SJCRH30 (cell line): ENCODE measurements at regions not wholly inside any gene's neighbourhood (a gene's known extent, or its start where the extent isn't known, plus 50 kb on each side); places are given as distances from the start of the nearest gene placed in this dataset.

Experiments
- DNase-seq, 2 experiments: peaks; one replicate each; pipeline ENCODE4 v3.0.0-alpha.2; 2015 to 2020
- H3K27ac ChIP-seq: fragments of 250-450 bp; sonication (Bioruptor Pico); 2 replicates; pipeline ENCODE4 v1.5.1; 2020; ENCODE audit warnings: mild to moderate bottlenecking, moderate library complexity
- H3K27me3 ChIP-seq: fragments of 250-450 bp; sonication (Bioruptor Pico); 2 replicates; pipeline ENCODE4 v1.5.1; 2020; ENCODE audit warnings: mild to moderate bottlenecking, moderate library complexity
- H3K36me3 ChIP-seq: fragments of 250-450 bp; sonication (Bioruptor Pico); 2 replicates; pipeline ENCODE4 v1.5.1; 2020; ENCODE audit warnings: mild to moderate bottlenecking, moderate library complexity
- H3K4me1 ChIP-seq: fragments of 250-450 bp; sonication (Bioruptor Pico); 2 replicates; pipeline ENCODE4 v1.5.1; 2020; ENCODE audit warnings: mild to moderate bottlenecking, moderate library complexity
- H3K4me3 ChIP-seq: fragments of 250-450 bp; sonication (Bioruptor Pico); 2 replicates; pipeline ENCODE4 v1.5.1; 2020; ENCODE audit warnings: mild to moderate bottlenecking, moderate library complexity
- H3K9me3 ChIP-seq: fragments of 250-450 bp; sonication (Bioruptor Pico); replicated peaks from 2 replicates; pipeline ENCODE4 v1.5.1; 2020; ENCODE audit warnings: mild to moderate bottlenecking, moderate library complexity

DNA sequence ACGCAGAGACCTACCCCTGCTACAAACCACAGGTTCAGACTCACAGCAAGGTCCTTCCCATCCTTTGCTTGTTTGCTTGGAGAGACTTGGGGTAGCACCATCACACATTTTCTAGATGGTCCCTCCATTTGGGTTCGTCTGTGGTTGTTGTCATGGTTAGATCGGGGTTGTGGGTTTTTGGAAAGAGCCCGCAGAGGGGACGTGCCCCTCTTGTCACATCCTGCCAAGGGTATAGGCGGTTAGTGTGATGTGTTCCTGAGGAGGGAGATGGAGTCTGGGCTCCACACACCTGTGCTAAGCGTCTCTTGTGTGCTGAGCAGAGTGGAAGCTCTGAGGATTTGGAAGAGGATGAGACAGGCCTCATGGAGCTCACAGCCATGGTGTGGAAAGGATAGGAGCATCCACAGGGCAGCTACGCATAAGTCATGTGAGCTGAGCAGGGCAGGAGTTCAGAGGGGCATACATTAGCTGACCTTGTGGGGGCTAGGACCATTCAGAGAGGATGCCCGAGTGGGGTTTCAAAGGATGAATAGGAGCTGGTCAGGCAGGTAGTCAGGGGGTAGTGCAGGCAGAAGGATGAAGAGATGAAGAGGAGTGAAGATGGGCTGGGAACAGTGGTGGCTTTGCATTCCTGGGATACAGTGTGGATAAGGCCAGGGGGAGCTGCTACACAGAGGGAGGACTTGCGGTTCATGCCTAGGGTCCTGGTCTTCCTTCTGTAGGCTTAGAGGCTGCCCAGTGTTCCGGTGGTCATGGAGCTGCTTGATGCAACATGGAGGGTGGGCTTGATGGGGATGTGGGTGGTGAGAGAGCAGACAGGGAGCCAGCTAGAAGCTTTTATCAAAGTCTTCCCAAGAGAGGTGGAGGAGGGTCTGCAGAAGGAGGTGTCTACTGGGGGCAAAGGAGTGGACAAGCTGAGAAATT is 62.9 kb downstream of the ACKR3 start:
- no peak for DNase-seq
- Histone ChIP-seq H3K4me3 (no peak overlapping the region), H3K27me3 (no peaks in the 10 kb centered on the region), H3K4me1 (peaks cover 11% of the 10 kb centered on the region), H3K9me3 (no peaks in the 10 kb centered on the region), H3K36me3 (no peaks in the 10 kb centered on the region), H3K27ac (no peak overlapping the region)

DNA sequence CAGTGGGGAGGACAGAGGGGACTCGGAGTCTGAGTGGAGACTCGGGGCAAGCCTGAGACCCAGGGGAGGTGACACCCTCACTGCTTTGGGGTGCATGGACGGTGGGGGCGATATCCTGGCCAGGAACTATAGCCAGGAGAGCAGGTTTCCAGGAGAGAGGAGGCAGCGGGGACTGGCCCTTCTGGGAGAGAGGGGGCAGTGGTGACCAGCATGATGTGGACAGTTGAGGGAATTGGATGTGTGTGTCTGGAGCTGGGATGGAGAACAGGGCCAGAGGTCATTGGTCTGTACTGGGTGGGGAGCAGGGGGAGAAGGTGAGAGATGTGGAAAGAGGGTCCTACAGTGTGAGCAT is 63.6 kb downstream of the ACKR3 start:
- no peak overlapping the region for H3K27ac ChIP-seq
- no peak for DNase-seq
- no peaks in the 10 kb centered on the region for H3K9me3 ChIP-seq
- H3K4me1 ChIP-seq, result peaks cover 11% of the 10 kb centered on the region
- no peak overlapping the region for H3K4me3 ChIP-seq
- no peaks in the 10 kb centered on the region for H3K27me3 ChIP-seq
- H3K36me3 ChIP-seq, result no peaks in the 10 kb centered on the region

DNA sequence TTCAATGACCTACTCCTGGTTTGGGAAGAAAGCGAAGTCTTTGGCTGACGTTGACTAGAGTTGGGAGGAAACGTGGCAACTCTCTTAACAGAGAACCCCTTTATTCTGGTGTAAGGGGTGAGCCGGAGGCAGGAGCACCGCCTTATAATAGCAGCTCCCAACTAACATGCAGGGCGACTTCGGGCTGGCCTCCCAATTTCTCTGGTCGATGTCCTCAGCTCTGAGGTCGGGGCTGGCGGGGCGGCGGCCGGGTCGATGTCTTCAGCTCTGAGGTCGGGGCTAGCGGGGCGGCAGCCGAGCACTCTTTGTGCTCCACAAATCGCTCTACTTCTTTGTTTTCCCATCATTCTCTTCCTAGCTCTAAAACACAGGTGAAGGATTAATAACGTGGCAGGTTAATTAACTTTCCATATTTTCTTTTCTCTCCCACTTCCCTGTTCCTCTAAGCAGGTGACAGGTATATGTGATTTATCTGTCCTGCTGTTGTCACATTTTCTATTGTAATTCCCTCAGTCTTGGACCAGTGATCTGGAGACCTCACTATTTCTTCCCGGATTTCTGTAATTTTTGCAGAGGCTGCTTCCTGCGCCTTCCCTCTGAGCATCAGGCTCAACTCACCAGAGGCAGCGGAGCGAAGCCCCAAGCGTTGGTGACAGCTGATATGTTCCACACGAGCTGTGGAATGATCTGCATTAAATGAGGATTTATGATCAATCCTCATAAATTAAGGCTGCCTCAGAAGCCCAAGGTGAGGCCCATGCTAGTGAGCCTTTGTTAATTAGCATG is 64.3 kb downstream of the ACKR3 start:
- peak in 1 of 2 experiments; percentile 47 for DNase-seq
- H3K4me3 ChIP-seq, result no peak overlapping the region
- no peaks in the 10 kb centered on the region for H3K9me3 ChIP-seq
- peaks cover 11% of the 10 kb centered on the region for H3K4me1 ChIP-seq
- no peaks in the 10 kb centered on the region for H3K27me3 ChIP-seq
- no peak overlapping the region for H3K27ac ChIP-seq
- H3K36me3 ChIP-seq, result no peaks in the 10 kb centered on the region

DNA sequence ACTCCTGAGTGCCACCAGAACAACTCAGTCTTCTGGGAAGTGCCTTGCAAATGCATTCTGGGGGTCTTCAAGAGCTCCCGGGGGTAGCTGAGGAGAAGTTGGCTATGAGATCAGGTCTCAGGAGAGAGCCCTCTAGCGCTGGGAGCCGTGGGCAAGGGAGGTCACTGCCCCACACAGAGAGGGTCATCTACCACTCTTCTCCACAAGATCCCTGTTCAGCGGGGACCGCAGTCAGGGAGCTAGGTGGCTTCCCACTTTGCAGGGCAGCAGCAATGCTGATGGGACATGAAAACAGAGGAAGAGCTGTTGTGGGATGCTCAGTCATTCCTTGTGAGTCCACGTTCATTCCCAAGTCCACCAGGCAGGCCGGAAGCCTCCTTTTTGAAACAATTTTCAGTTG is 66.6 kb downstream of the ACKR3 start:
- Histone ChIP-seq H3K9me3 (peaks cover 2% of the 10 kb centered on the region), H3K4me3 (no peak overlapping the region), H3K27me3 (no peaks in the 10 kb centered on the region), H3K4me1 (peaks cover 11% of the 10 kb centered on the region), H3K27ac (no peak overlapping the region), H3K36me3 (no peaks in the 10 kb centered on the region)
- no peak for DNase-seq

DNA sequence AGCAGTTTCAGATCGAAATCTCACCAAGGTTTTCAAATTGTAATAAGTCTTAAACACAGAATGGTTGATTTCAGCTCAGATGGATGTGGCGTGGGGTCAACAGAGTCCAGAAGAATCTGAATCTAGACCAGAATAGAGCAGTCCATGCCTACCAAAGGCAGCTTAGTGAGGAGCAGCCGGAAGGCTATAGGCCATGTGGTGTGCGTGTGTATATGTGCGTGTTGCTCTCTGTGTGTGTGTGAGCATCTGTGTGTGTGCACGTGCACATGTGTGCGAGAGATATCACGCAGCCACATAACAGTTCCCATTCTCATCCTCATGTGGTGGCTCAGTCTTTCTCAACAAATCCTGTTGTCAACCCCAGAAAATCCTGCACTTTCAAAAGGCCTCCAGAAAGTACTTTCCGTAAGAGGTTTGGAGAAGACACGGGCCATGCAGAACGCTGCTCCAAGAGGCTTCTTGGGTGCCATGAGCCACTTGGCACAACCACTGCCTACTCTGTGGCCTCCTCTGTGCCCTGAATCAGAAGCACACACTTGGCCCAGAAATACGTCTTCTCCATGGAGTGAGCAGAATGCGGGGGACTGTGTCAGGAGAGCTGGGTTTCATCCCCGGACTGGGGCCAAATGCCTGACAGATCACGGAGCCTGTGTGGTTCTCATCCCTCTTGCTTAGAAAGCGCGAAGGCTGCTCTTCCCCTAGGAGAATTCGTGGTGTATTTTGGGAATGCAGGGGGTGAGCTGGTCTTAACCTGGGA is 67.3 kb downstream of the ACKR3 start:
- peaks cover 8% of the 10 kb centered on the region for H3K9me3 ChIP-seq
- H3K27ac ChIP-seq, result no peak overlapping the region
- H3K4me3 ChIP-seq, result no peak overlapping the region
- H3K4me1 ChIP-seq, result peaks cover 11% of the 10 kb centered on the region
- no peaks in the 10 kb centered on the region for H3K27me3 ChIP-seq
- DNase-seq, result no peak
- no peaks in the 10 kb centered on the region for H3K36me3 ChIP-seq

DNA sequence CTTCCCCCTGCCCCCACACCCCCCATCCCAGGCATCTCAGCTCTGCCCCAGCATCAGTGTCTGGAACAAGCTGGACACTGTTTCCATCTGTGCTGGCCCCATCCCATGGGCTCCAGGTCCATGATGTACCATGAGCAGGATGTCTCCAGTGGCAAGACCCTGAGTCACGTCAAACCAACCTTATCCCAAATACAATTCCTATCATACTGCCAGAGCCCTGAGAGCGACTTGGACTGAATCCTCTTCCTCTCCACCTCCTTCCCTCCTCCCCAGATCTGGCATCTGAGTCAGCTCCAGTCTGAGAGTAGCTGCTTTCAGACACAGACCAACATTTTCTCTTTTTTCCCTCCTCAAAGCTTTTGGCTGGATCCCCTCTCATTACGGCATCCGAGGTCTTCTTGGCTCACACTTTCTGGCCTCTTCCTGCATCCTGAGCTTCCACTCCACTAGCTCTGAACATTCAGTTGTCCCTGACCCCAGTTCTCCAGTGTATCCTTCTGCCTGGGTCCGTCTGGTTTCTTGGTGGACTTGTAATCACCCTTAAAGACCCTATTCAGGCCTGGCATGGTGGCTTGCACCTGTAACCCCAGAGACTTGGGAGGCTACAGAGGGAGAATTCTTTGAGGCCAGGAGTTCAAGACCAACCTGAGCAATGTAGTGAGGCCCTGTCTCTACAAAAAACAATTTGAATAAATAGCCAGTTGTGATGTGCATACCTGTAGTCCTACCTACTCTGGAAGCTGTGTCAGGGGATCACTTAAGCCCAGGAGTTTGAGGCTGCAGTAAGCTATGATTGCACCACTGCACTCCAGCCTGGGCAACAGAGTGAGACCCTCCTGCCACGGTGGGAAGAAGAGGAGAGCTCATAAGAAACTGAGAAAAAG is 68.3 kb downstream of the ACKR3 start:
- H3K4me1 ChIP-seq, result peaks cover 11% of the 10 kb centered on the region
- DNase-seq, result no peak
- H3K27me3 ChIP-seq, result no peaks in the 10 kb centered on the region
- peaks cover 13% of the 10 kb centered on the region for H3K9me3 ChIP-seq
- no peak overlapping the region for H3K4me3 ChIP-seq
- no peak overlapping the region for H3K27ac ChIP-seq
- H3K36me3 ChIP-seq, result no peaks in the 10 kb centered on the region

DNA sequence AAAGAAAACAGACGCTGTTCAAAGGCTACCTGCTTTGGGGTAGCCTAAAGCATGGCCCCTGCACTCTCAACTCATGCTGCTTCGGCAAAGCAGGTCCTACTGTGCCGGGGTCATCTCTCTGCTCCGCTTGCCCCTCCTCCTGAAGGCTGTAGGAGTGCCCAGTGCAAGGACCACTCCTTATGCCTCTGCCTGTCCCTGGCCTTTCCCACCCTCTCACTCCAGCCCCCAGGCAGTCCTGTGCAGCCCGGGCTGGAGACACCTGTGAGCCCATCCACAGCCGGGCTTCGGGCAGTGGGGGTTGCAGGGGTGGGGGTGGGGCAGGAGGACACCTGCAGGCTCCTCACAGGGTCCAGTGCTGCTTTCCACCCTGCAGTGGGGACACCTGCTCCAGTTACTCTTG is 69.1 kb downstream of the ACKR3 start:
- no peak for DNase-seq
- H3K4me1 ChIP-seq, result peaks cover 11% of the 10 kb centered on the region
- no peaks in the 10 kb centered on the region for H3K27me3 ChIP-seq
- H3K4me3 ChIP-seq, result no peak overlapping the region
- peaks cover 13% of the 10 kb centered on the region for H3K9me3 ChIP-seq
- H3K27ac ChIP-seq, result no peak overlapping the region
- H3K36me3 ChIP-seq, result no peaks in the 10 kb centered on the region

DNA sequence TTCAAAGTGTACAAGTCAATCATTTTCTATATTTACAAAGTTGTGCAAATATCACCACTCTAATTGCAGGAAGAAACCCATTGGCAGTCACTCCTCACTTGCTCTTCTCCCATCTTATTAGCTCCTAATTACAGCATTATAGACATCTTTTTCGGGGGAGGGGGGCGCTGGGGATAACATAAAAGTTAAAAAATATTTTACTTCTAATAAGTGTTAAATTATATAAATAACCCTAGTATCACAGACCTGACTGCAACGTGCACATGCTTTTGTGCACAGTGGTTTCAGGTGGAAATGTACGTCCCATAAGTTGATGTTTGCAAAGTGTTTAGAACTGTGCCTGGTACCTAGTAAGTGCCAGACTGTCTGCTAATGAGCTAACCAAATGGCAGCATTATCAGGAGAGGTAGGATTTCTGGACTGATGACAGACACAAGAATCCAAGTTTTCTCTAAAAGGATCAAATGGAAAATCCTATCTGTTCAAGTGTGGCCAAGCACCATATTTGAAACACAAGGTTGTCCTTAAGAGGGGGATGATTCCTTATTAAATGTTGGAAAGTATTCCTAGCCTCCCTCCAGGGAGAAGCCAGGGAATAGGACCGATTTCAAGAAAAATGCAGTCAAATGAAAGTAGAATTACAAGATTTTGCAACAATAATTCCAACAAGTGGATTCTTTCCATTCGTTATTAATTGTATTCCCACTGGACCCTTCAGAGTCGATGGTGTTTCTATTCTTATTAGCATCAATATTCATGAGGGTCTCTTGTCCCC is 70.0 kb downstream of the ACKR3 start:
- DNase-seq, result no peak
- Histone ChIP-seq H3K36me3 (no peaks in the 10 kb centered on the region), H3K27me3 (no peaks in the 10 kb centered on the region), H3K4me1 (peaks cover 8% of the 10 kb centered on the region), H3K27ac (no peak overlapping the region), H3K9me3 (peaks cover 15% of the 10 kb centered on the region), H3K4me3 (no peak overlapping the region)

DNA sequence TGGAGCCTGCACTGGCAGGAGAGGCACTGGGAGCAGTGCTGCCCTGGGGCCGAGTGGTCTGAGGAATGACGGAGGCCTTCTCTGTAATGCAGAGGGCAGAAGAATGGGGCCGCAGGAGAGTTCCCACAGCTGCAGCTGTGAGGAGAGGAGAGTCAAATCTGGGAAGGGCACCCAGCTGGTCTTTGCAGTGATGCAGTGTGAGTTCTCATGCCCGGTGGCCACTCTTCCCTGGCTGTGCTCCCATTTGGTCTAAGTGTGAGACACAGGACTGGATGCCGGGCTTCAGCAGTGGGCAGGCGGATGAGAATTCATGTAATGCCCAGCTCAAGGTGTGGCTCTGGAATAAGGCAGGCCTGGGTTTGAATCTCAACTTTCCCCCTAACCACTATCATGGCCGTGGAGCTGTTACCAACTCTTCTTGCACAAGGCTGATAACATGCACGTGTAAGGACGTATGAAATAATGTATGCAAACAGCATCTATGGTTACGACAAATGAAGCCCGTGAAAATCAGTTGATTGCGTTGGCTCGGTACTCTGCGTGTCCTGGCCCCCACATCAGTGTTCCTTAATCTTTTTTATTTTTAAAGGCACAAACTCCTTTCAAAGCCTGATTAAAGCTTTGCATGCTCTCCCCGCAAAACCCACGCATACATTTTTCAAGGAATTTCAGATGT is 71.6 kb downstream of the ACKR3 start:
- H3K27me3 ChIP-seq, result no peaks in the 10 kb centered on the region
- H3K4me1 ChIP-seq, result no peaks in the 10 kb centered on the region
- no peak overlapping the region for H3K27ac ChIP-seq
- H3K36me3 ChIP-seq, result no peaks in the 10 kb centered on the region
- H3K9me3 ChIP-seq, result peaks cover 15% of the 10 kb centered on the region
- DNase-seq, result no peak
- no peak overlapping the region for H3K4me3 ChIP-seq

DNA sequence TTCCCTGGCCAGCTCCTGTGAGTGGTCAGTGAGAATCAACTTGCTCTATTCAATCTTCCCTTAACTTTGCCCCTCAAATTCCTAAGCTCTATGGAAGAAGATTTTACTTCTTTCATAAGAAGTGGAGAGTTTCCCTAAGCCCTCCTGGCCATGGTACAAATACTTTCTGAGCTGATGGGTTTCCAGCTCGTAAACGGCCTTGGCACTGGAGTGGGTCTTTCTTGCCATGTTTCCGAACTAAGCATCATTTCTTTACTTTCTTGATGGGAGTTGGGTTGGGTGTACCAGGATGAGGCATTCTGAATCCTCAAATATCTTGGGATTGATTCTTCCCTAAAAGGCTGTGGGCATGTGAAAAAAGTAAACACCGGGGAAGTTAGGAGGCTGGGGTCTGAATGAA is 72.5 kb downstream of the ACKR3 start:
- H3K27ac ChIP-seq, result peak overlapping the region; percentile 7; the same call in 1 of the 2 replicates

DNA sequence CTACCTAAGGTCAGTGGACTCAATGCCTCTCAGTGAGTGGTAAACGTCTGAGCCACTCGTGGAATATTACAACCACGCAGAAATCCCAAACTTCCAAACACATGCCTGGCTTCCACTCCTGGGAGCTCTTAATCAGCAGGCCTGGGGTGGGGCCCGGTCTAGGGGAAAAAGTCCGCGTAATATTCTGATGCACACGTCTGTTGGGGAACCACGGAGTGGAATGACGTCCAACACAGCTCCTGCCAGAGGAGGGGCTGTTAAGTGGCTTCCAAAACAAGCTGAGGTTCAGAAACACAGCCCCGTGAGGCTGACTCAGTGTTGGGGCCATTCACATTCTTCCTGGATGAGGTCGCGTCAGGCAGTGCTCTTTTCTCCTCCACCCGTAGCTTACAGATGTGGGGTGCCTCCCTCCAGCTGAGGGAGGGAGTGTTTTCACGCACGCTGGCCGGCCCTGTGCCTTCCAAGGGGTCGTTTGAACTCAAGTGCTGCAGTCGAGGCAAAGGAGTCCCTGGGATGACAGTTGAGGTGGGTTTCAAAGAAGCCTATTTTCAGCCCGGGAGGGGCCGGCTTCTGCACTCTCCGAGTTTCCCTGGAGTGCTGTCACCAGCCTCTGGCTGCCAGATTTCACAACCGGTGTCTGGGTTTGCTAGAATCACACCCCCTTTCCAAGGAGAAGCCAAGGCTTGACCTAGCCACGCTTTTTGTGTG is 73.1 kb downstream of the ACKR3 start:
- Histone ChIP-seq H3K36me3 (no peaks in the 10 kb centered on the region), H3K27ac (peak overlapping the region; percentile 7; the same call in 1 of the 2 replicates), H3K4me1 (no peaks in the 10 kb centered on the region), H3K4me3 (no peak overlapping the region), H3K27me3 (no peaks in the 10 kb centered on the region), H3K9me3 (peaks cover 15% of the 10 kb centered on the region)
- peak; percentile 45 to 50 for DNase-seq

More for the DNA sequence above, 72.5 kb downstream of the ACKR3 start:
- H3K4me3 ChIP-seq, result no peak overlapping the region
- H3K4me1 ChIP-seq, result no peaks in the 10 kb centered on the region
- H3K27me3 ChIP-seq, result no peaks in the 10 kb centered on the region
- H3K9me3 ChIP-seq, result peaks cover 15% of the 10 kb centered on the region
- DNase-seq, result no peak
- H3K36me3 ChIP-seq, result no peaks in the 10 kb centered on the region

DNA sequence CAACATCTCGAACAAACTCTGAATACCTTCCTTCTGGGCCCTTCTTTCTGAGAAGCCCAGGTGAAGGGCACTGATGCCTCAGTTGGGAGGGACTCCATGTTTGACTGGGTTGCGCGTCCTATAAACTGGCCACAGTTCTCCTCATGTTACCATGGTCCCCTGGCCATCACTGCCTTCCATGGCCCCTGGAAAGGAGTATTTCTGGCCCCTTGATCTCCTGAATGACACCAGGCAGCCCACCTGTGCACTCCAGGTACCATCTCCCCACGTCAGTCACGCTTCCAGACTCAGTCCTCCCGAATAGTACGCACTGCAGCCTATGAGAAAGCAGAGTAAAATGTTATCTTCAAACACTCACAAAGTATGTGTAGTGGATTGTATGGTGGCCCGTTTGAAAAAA is 73.9 kb downstream of the ACKR3 start:
- Histone ChIP-seq H3K4me1 (no peaks in the 10 kb centered on the region), H3K27me3 (no peaks in the 10 kb centered on the region), H3K4me3 (no peak overlapping the region), H3K9me3 (peaks cover 15% of the 10 kb centered on the region), H3K27ac (no peak overlapping the region), H3K36me3 (no peaks in the 10 kb centered on the region)
- no peak for DNase-seq

DNA sequence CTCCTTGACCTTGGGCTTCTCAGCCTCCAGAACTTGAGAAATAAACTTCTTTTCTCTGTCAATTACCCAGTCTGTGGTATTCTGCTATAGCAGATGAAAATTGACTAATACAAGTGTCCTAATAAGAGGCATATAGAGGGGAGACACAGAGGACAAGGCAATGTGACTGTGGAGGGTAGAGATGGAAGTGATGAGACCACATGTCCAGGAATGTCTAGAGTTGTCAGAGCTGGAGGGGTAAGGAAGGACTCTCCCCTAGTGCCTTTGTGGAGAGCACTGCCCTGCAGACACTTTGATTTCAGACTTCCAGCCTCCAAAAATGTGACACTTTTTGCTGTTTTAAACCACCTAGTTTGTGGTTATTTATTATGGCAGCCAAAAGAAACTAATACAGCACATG is 74.4 kb downstream of the ACKR3 start:
- DNase-seq, result no peak
- no peak overlapping the region for H3K4me3 ChIP-seq
- H3K9me3 ChIP-seq, result peaks cover 15% of the 10 kb centered on the region
- H3K4me1 ChIP-seq, result no peaks in the 10 kb centered on the region
- H3K27ac ChIP-seq, result no peak overlapping the region
- no peaks in the 10 kb centered on the region for H3K36me3 ChIP-seq
- no peaks in the 10 kb centered on the region for H3K27me3 ChIP-seq
